NCI-H2227 (cell line): ENCODE measurements at regions not wholly inside any gene's neighbourhood (a gene's known extent, or its start where the extent isn't known, plus 50 kb on each side); places are given as distances from the start of the nearest gene placed in this dataset.

Source experiments
- DNase-seq: peaks from one replicate; lab custom pipeline; 2025; ENCODE audit not compliant: unreplicated experiment; lab: John Stamatoyannopoulos, UW

DNA sequence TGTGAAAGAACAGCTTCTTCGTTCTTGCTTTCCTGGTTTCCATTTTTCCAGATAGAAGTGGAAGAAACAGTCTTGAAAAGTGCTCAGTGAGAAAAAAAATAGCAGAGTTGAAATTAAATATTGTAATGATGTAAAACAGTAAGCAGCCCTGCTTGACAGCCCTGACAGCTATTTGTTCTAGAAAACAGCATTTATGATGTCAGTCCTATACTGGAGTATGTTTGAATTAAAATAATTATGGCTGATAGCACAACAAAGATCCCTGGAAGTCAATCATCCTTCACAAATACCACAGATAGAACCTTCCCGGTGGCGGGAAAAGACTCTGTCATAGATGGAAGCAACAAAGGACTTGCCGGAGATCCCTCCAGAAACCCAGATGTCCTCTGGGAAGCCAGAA is 298.0 kb upstream of the TNRC6C start:
- no peak for DNase-seq

DNA sequence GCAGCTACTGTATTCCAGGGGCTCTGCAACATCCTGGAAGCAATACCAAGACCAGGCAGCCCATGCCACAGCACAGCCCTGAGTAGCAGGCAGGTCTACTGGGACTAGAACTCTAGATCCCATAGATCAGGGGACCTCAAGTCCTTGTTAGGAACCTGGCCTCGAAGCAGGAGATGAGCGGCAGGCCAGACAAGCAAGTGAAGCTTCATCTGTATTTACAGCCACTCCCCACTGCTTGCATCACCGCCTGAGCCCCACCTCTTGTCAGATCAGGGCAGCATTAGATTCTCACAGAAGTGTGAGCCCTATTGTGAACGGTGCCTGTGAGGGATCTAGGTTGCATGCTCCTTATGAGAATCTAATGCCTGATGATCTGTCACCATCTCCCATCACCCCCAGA is 295.7 kb upstream of the TNRC6C start:
- DNase-seq: no peak

GRCh38 chr17:77664097-77664729 is 294.3 kb upstream of the TNRC6C start:
- DNase-seq: no peak

GRCh38 chr17:77665833-77666232 is 292.7 kb upstream of the TNRC6C start:
- DNase-seq: peak; percentile 9

DNA sequence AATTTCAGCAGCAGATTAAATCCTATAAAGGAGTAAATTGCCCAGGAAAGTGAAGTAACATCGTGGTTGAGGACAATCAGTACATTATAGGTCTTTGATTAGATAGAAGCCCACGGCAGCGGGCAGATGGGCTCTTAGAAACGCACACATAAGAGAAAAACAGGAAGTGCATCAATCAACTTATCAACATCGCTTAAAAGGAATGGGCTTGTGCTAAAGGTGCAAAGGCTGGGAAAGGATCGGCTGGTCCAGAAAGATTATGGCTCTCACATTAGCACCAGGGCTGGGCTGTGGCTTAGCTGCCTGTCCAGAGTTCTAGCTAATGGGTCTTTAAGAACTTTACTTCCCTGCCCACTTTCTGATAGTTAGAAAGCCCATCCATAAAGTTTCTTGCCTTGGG is 292.0 kb upstream of the TNRC6C start:
- DNase-seq: no peak

- no peak for DNase-seq
Measured at GRCh38 chr17:77666881-77667395, 291.6 kb upstream of the TNRC6C start.

DNA sequence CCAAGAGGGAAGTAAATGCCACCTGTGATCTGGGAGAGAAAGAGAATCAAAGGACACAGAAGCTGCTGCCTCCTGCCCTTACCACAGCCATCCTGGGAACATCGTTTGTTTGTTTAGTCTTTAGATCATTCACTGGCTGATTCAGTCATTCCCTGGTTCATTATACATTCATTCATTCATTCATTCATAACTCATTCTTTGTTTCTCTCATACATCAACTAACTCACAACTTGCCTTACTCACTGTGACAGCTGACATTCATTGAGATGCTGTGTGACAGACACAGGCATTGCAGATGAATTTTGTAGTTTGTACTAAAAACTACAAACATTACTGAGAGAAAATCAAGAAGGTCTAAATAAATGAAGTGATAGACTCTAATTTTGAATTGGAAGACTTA is 291.0 kb upstream of the TNRC6C start:
- DNase-seq: no peak

- no peak for DNase-seq
Measured at GRCh38 chr17:77668518-77668917, 290.0 kb upstream of the TNRC6C start.

DNA sequence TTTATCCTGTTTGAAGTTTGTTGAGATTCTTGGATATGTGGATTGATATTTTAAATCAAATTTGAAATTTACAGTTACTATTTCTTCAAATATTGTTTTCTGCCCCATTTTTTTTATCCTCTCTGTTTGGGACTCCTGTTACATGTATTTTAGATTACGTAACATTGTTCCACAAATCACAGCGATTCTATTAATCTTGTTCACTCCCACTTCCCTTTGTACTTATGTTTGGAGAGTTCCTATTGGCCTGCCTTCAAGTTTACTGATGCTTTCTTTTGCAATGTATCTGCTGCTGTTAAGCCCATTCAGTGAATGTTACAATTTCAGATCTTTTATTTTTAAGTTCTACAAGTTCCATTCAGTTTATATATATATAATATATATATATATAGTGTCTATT is 288.3 kb upstream of the TNRC6C start:
- no peak for DNase-seq

DNA sequence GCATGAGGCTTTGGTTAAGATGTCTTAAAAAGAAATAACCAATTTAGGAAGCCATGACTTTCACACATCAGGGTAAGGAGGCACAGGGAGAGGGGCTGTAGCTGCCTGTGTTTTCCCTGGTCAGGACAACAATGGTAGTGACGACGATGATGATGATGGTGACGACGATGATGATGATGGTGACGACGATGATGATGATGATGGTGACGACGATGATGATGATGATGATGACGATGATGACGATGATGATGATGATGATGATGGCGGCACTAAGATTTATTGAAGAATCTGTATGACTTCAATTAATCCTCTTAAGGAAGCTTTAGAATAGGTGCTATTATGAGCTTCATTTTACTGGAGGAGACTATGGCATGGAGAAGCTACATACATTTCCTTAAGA is 284.1 kb upstream of the TNRC6C start:
- no peak for DNase-seq

- no peak for DNase-seq
Measured at GRCh38 chr17:77675411-77675810, 283.1 kb upstream of the TNRC6C start.

DNA sequence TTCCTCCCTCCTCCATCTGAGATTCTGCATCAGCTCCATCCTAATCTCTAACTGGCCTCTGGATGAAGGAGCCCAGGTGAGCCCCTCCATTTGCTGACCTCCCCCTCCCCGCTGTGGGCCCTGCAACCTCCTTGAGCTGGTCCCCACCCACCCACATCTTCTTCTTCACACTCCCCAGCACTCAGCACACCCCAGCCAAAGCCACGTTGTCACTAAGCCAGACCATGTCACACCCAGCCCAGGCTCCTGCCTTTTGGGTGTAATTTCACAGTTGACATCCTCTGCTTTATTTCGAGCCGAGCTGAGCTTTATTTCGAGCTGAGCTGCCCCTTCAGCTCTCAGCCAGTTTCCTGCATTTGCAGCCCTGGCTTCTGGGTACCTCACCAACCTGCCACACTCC is 282.7 kb upstream of the TNRC6C start:
- no peak for DNase-seq

DNA sequence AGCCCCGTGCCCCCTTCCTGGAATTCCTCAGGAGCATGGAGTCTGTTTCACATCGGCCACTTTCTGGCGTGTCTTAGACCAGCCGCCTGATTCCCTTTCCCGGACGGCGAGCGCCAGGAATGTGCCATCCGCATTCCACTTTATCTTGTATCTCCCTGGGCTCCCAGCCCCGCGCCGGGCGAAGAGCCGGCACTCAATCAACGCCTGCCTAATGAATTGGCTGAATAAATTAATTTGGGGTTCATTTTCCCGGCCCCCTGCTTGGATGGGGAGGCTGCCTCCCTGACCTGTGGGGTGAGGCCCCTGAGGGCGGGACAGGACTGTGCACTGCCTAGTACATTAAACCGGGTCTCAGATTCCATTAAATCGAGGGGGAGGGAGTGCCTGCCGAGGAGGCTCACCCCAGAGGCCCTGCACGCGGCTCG is 282.3 kb upstream of the TNRC6C start:
- no peak for DNase-seq

DNA sequence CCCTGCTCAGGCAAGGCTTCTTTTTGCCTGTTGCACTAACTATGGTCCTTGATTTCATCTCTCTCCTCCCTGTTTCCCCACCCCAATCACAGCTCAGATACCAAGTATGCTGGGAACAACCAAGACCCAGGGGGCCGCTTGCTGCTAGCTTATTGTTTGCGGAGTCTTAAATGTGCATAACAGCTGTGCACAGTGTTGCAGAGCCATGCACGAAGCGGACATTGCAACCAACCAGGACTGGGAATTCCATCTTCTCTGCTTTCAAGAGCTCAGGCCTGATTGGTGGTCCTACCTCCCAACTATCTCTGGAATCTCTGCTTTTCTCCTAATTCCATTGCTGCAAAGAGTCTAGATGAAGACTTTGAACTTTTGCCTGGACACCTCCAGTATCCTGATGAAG is 281.3 kb upstream of the TNRC6C start:
- no peak for DNase-seq

- DNase-seq: no peak
Measured at GRCh38 chr17:77677630-77678029, 280.9 kb upstream of the TNRC6C start.

GRCh38 chr17:77679589-77679988 is 278.9 kb upstream of the TNRC6C start:
- DNase-seq: no peak

GRCh38 chr17:77681861-77682260 is 276.6 kb upstream of the TNRC6C start:
- DNase-seq: no peak

DNA sequence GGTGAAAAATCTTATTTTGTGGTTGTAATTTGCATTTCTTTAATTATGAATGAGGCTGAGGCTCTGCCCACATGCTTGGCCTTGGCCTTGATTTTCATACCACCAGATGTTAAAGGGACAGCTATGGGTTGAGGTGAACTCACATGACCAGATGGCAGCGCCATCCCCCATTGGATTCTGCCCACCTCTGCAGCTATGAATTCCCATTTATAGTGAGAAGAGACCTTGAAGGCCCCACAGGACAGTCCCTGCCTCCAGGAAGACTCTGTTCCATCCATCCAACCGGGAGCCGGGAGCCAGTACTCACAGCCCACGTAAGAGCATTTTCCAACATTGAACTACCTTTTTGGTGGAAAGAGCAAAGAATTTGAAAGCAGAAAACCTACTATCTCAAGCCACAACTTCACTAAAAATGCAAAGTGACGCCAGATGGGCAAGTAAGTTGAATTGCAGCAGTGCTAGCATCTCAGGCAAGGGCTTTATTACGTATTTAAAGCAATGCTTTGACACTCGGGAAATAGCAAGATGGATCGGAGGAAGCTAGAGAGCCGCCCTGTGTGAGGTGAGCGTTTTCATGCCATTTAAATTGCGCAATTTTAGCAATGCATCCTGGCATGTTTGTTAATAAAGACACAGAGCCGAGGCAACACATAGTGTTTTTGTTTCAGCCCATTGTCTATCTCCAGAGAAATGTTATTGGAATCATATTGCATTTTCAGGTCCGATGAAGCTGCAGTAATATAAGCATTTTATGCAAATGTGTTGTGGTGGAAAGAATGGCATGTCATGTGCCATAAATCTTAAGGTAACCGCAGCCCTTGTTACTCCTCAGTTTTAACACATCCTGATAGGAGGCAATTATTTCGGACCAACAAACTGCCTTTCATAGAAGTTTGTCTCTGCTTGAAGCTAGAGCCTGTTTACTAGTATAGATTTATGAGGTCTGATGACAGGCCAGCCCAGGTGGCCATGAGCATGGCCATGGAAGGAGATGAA is 273.4 kb upstream of the TNRC6C start:
- DNase-seq: no peak

DNA sequence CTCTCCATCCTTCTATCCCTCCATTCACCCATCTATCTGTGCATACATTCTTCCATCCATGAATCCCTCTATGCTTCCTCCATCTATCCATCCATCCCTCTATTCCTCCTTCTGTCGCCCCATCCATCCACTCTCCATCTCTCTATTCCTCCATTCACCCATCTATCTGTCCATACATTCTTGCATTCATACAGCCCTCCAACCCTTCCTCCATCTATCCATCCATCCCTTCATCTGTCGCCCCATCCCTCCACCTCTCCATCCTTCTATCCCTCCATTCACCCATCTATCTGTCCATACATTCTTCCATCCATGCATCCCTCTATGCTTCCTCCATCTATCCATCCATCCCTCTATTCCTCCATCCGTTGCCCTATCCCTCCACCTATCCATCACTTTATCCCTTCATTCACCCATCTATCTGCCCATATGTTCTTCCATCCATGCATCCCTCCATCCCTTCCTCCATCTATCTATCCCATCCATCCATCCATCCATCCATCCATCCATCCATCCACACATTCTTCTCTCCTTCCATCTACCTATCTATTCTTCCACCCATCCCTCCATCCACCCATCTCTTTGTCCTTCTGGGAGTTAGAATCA is 272.5 kb upstream of the TNRC6C start:
- no peak for DNase-seq

DNA sequence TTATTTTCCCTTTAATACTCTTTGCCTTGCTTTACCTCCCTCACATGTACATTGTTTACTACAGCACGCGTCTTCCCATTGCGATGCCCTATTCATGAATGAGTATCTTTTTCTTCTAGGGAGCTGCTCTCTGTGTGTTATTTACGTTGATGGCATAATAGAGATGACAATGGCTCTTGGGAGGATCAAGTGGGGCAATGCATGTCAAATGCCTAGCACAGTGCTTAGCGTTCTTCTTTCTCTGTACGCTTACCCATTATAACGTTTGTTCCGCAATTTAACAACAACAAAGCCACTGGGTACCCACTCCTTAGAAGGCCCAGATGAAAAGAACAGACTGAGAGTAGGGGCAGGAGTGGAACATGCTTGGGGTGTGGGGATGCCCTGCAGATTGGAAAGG is 271.6 kb upstream of the TNRC6C start:
- DNase-seq: peak; percentile 40

GRCh38 chr17:77687417-77687816 is 271.1 kb upstream of the TNRC6C start:
- DNase-seq: no peak

DNA sequence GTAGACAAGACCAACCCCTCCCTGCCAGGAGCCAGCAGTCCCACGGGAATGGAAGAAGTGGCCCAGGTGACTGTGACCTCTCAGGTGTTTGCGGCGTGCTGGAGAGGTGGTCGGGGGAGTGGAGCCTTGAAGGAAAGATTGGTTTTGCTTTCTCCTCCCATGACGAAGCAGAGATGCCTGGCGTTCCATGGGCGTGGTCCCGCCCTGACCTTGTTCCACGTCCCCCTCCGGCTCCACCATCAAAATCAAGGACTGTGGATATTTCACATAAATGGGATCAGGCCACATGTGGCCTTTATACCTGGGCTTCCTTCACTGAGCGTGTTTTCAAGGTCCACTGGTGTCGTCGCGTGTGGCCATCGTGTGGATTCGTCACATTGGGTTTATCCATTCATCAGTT is 270.6 kb upstream of the TNRC6C start:
- no peak for DNase-seq
